ENCODE measurements at regions not wholly inside any gene's neighbourhood (a gene's known extent, or its start where the extent isn't known, plus 50 kb on each side); places are given as distances from the start of the nearest gene placed in this dataset.

DNA sequence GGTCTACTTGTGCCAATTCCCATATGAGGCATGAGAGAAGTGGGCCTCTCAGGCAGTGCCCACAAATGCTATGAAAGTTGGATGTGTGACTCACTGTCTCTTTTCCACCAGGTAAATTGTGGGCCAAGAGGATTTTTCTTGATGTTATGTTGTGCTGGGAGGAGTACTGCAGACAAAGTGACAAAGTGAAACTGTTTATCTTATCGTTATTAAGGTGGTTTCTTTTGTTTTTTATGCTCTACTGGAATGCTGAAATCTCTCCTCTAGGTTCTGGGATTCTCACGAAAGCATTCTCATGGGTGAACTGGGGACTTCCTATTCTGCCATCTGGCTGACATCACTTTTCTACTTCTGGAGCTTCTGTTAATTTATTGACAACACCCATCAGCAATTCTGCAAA is 919.6 kb upstream of the EPHA6 start:
- Histone ChIP-seq H2BK15ac (ENCODE audit: low read length) (no peak overlapping the region), H3K79me2 (ENCODE audit: control insufficient read depth in 1 of 2, insufficient read depth in 2 of 2, low read length in 2 of 2) (no peaks in the 10 kb centered on the region), H2BK120ac (replicated peaks; ENCODE audit: low read depth, low read length) (no peak overlapping the region), H2AK5ac (ENCODE audit: low read depth, low read length) (no peak overlapping the region), H3K27me3 (replicated peaks in 1 of 4; ENCODE audit: control insufficient read depth in 3 of 4, extremely low read depth in 1 of 4, insufficient read depth in 3 of 4, low read length in 3 of 4) (no peaks in the 10 kb centered on the region), H4K8ac (ENCODE audit: extremely low read depth, insufficient read depth, low read length) (no peak overlapping the region), H3K14ac (ENCODE audit: insufficient read length) (no peak overlapping the region), H3K36me3 (ENCODE audit: control insufficient read depth in 2 of 4, insufficient read depth in 4 of 4, low read length in 3 of 4) (no peaks in the 10 kb centered on the region), H3K9ac (replicated peaks in 1 of 4; ENCODE audit: extremely low read depth in 1 of 4, low read depth in 3 of 4, low read length in 3 of 4) (no peak overlapping the region), H3K4me2 (ENCODE audit: insufficient read depth in 1 of 2, low read depth in 2 of 2, low read length in 2 of 2) (no peak overlapping the region), H4K5ac (ENCODE audit: insufficient read length, low read depth, low read length) (no peak overlapping the region), H3K9me3 (ENCODE audit: insufficient read depth in 2 of 2, low read depth in 1 of 2, low read length in 1 of 2) (no peaks in the 10 kb centered on the region; a peak in 1 of 4 replicates), H2BK5ac (ENCODE audit: low read depth, low read length) (no peak overlapping the region), H3K56ac (replicated peaks; ENCODE audit: insufficient read length, low read depth, low read length) (no peak overlapping the region), H2AFZ (ENCODE audit: low read length) (0 out of 2 replicates have a peak overlapping the region, but pooled peaks have one; percentile 44), H3K23ac (ENCODE audit: insufficient read length) (no peak overlapping the region), H3K4me3 (ENCODE audit: extremely low read depth in 1 of 4, insufficient read depth in 2 of 4, low read depth in 3 of 4, low read length in 4 of 4) (no peak overlapping the region), H3K23me2 (ENCODE audit: low read depth, low read length) (no peaks in the 10 kb centered on the region), H4K20me1 (replicated peaks in 1 of 2; ENCODE audit: control insufficient read depth in 1 of 2, insufficient read depth in 2 of 2, low read length in 2 of 2) (no peaks in the 10 kb centered on the region), H2BK20ac (ENCODE audit: low read length) (no peak overlapping the region), H4K91ac (replicated peaks; ENCODE audit: insufficient read length, low read length) (no peak overlapping the region), H3K27ac (ENCODE audit: low read depth, low read length) (no peak overlapping the region), H3K79me1 (ENCODE audit: low read depth, low read length) (no peaks in the 10 kb centered on the region), H2BK12ac (ENCODE audit: low read depth, low read length) (no peak overlapping the region), H3K4ac (replicated peaks; ENCODE audit: insufficient read length, low read depth, low read length) (no peak overlapping the region), H3K4me1 (replicated peaks in 1 of 4; ENCODE audit: control insufficient read depth in 3 of 4, insufficient read depth in 4 of 4, low read length in 3 of 4) (no peaks in the 10 kb centered on the region), H3K18ac (ENCODE audit: extremely low read depth, low read length) (no peak overlapping the region)
- ChIA-PET POLR2A (ENCODE audit: partially characterized antibody) (no interaction called here), CTCF (ENCODE audit: partially characterized antibody) (interaction anchor here (0.6 kb wide), 1 partner anchor 527 kb away, joined by 5 read pairs; no protein-coding TSS in a partner anchor)
- FAIRE-seq: no peak
- no peak for DNase-seq (ENCODE audit: low read depth in 1 of 2, low spot score in 2 of 2)
- 91% methylated on average over 2 of the region's 2 CpGs; no CpG with 5 or more reads in 1 of the 2 experiments for WGBS, 2 experiments (ENCODE audit: extremely low coverage in 1 of 2, insufficient coverage in 1 of 2, insufficient read length in 1 of 2, insufficient replicate concordance in 2 of 2, low coverage in 1 of 2, low lambda C conversion rate in 2 of 2, missing lambda C conversion rate in 1 of 2)
- TF ChIP-seq CBX8 (IDR thresholded peaks at IDR 0.05; ENCODE audit: borderline replicate concordance, low read depth, low read length) (no peak), POLR2A (IDR thresholded peaks at IDR 0.05; ENCODE audit: control extremely low read depth in 1 of 2, low read depth in 2 of 2, low read length in 2 of 2) (no peak), POU5F1 (IDR thresholded peaks at IDR 0.05; ENCODE audit: low read depth, low read length) (no peak), PHF8 (conservative IDR thresholded peaks at IDR 0.05; ENCODE audit: low read depth, low read length) (no peak), SP1 (IDR thresholded peaks at IDR 0.05; ENCODE audit: low read depth, low read length) (no peak), MAFK (IDR thresholded peaks at IDR 0.05; ENCODE audit: low read depth, low read length) (no peak), TAF1 (IDR thresholded peaks at IDR 0.05; ENCODE audit: low read depth, low read length) (no peak), NRF1 (IDR thresholded peaks at IDR 0.05; ENCODE audit: low read depth, low read length) (no peak), ASH2L (IDR thresholded peaks at IDR 0.05; ENCODE audit: low read length) (no peak), HDAC2 (IDR thresholded peaks at IDR 0.05; ENCODE audit: borderline replicate concordance in 1 of 2, low read depth in 2 of 2, low read length in 2 of 2) (no peak), SIRT6 (IDR thresholded peaks at IDR 0.05; ENCODE audit: low read length) (no peak)
- TF ChIP-seq, protein P1, sequence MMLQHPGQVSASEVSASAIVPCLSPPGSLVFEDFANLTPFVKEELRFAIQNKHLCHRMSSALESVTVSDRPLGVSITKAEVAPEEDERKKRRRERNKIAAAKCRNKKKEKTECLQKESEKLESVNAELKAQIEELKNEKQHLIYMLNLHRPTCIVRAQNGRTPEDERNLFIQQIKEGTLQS (IDR thresholded peaks at IDR 0.05; ENCODE audit: insufficient read depth, low read depth, low read length): no peak
- TF ChIP-seq, protein P2, sequence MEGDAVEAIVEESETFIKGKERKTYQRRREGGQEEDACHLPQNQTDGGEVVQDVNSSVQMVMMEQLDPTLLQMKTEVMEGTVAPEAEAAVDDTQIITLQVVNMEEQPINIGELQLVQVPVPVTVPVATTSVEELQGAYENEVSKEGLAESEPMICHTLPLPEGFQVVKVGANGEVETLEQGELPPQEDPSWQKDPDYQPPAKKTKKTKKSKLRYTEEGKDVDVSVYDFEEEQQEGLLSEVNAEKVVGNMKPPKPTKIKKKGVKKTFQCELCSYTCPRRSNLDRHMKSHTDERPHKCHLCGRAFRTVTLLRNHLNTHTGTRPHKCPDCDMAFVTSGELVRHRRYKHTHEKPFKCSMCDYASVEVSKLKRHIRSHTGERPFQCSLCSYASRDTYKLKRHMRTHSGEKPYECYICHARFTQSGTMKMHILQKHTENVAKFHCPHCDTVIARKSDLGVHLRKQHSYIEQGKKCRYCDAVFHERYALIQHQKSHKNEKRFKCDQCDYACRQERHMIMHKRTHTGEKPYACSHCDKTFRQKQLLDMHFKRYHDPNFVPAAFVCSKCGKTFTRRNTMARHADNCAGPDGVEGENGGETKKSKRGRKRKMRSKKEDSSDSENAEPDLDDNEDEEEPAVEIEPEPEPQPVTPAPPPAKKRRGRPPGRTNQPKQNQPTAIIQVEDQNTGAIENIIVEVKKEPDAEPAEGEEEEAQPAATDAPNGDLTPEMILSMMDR (IDR thresholded peaks at IDR 0.05; ENCODE audit: control extremely low read depth in 1 of 3, insufficient read depth in 1 of 3, low read depth in 1 of 3, low read length in 3 of 3): no peak

Measured in H1 (cell line).